HepG2 (cell line): ENCODE measurements at regions not wholly inside any gene's neighbourhood (a gene's known extent, or its start where the extent isn't known, plus 50 kb on each side); places are given as distances from the start of the nearest gene placed in this dataset.

ENCODE experiments used
- ATAC-seq: fragments of 200-7000 bp; cut with Tn5 transposase; 3 replicates; pipeline ENCODE4 v1.9.1; 2020; ENCODE audit warnings: mild to moderate bottlenecking, moderate library complexity
- BruUV-seq: library from RNA; stranded (reverse); fragments of 400-500 nt; replicated peaks from 2 replicates; lab custom pipeline; 2021; lab: Mats Ljungman, UMichigan
- CTCF ChIA-PET: fragments of 300-600 bp; formaldehyde crosslinking; extraction: SDS; loops from one replicate; lab custom pipeline; 2021; ENCODE audit warnings: low total read pairs, inconsistent platforms, low intra/inter-chr PET ratio; lab: Yijun Ruan, JAX
- POLR2A ChIA-PET: fragments of 350-600 bp; sonication (Branson Sonifier 250); formaldehyde crosslinking; loops from one replicate; lab custom pipeline; 2020; ENCODE audit warnings: antibody characterized with exemption, inconsistent platforms; lab: Yijun Ruan, JAX
- DNase-seq: peaks from one replicate; pipeline ENCODE4 v3.0.0-alpha.2; 2015; ENCODE audit warnings: low spot score
- FAIRE-seq: peaks from 3 replicates; lab custom pipeline; 2011; peaks lifted over from hg19 to GRCh38; lab: Jason Lieb, UNC
- H2AFZ ChIP-seq: one replicate; pipeline ENCODE4 v1.6.1; 2011; ENCODE audit warnings: low read length, inconsistent platforms
- H3K27ac ChIP-seq: fragments of 300-600 bp; 3 replicates; pipeline ENCODE4 v1.8.0; 2011; ENCODE audit warnings: mixed run types, mild to moderate bottlenecking, mixed read lengths, low read length, inconsistent platforms; ENCODE audit not compliant: insufficient read depth; ENCODE audit errors: extremely low read length
- H3K27me3 ChIP-seq, 2 experiments: fragments of 200-600 bp in 1 of 2; 2 replicates in 1 of 2; 3 replicates in 1 of 2; pipeline versions ENCODE4 v1.6.0 to v1.8.0; 2011; ENCODE audit warnings: low read length in 2 of 2, mild to moderate bottlenecking in 2 of 2, moderate library complexity in 2 of 2, inconsistent platforms in 1 of 2; ENCODE audit not compliant: insufficient read depth in 2 of 2, control insufficient read depth in 1 of 2
- H3K36me3 ChIP-seq, 2 experiments: fragments of 200-600 bp in 1 of 2; replicated peaks in 1 of 2; 2 replicates in 1 of 2; 3 replicates in 1 of 2; pipeline versions ENCODE4 v1.5.1 to v1.8.0; 2011; ENCODE audit warnings: low read length in 2 of 2, inconsistent platforms in 1 of 2; ENCODE audit not compliant: insufficient read depth in 2 of 2, control insufficient read depth in 1 of 2
- H3K4me1 ChIP-seq: 2 replicates; pipeline ENCODE4 v1.5.1; 2012; ENCODE audit warnings: low read length, inconsistent platforms; ENCODE audit not compliant: insufficient read depth
- H3K4me2 ChIP-seq: 2 replicates; pipeline ENCODE4 v1.6.0; 2011; ENCODE audit warnings: low read depth, low read length, inconsistent platforms
- H3K4me3 ChIP-seq, 3 experiments: fragments of 200-600 bp in 1 of 3; sonication (generic), shearing (Covaris generic) in 1 of 3; replicated peaks in 1 of 3; 2 replicates each; pipeline ENCODE4 v1.5.1; 2011 to 2016; ENCODE audit warnings: low read length in 3 of 3, inconsistent platforms in 2 of 3, low read depth in 2 of 3, mild to moderate bottlenecking in 2 of 3, control low read depth in 1 of 3, mixed read lengths in 1 of 3; ENCODE audit not compliant: insufficient read depth in 1 of 3
- H3K79me2 ChIP-seq: one replicate; pipeline ENCODE4 v1.6.1; 2011; ENCODE audit warnings: low read length, inconsistent platforms; ENCODE audit not compliant: insufficient read depth
- H3K9ac ChIP-seq: 2 replicates; pipeline ENCODE4 v1.6.0; 2011; ENCODE audit warnings: mild to moderate bottlenecking, low read depth, low read length, inconsistent platforms; ENCODE audit not compliant: insufficient read depth
- H3K9me3 ChIP-seq: 2 replicates; pipeline ENCODE4 v1.5.1; 2012; ENCODE audit warnings: mild to moderate bottlenecking, low read length
- H4K20me1 ChIP-seq: 2 replicates; pipeline ENCODE4 v1.6.0; 2011; ENCODE audit warnings: inconsistent platforms, mild to moderate bottlenecking, low read length, moderate library complexity; ENCODE audit not compliant: insufficient read depth
- JARID2 ChIP-seq: sonication (generic); formaldehyde crosslinking; IDR thresholded peaks from 2 replicates; pipeline ENCODE4 v1.8.1; 2023; ENCODE audit warnings: missing genetic modification reagents, inconsistent platforms; ENCODE audit not compliant: insufficient replicate concordance
- MIER3 ChIP-seq: IDR thresholded peaks from 2 replicates; pipeline ENCODE4 v1.6.1; 2016; ENCODE audit warnings: missing compliant biosample characterization, borderline replicate concordance
- NFIC ChIP-seq: IDR thresholded peaks from 2 replicates; pipeline ENCODE4 v1.6.1; 2012; ENCODE audit warnings: mild to moderate bottlenecking, low read length, inconsistent platforms
- PCBP2 ChIP-seq: fragments of 200-400 bp; formaldehyde crosslinking; optimal IDR thresholded peaks from 2 replicates; pipeline ENCODE3; 2018; ENCODE audit warnings: low read length, low read depth; ENCODE audit not compliant: poor library complexity, severe bottlenecking
- PLRG1 ChIP-seq: fragments of 450-650 bp; conservative IDR thresholded peaks from 2 replicates; pipeline ENCODE4 v1.6.1; 2016
- POLR2A ChIP-seq, 2 experiments: IDR thresholded peaks; 2 replicates each; pipeline ENCODE4 v1.6.1; 2011; ENCODE audit warnings: low read depth in 2 of 2, low read length in 2 of 2, mild to moderate bottlenecking in 1 of 2, moderate library complexity in 1 of 2; ENCODE audit not compliant: insufficient read depth in 1 of 2
- SMAD3 ChIP-seq: sonication (generic); formaldehyde crosslinking; IDR thresholded peaks from 2 replicates; pipeline ENCODE4 v1.4.0; 2020; ENCODE audit warnings: missing genetic modification reagents
- ZNF598 ChIP-seq: sonication (generic); formaldehyde crosslinking; IDR thresholded peaks from 2 replicates; pipeline ENCODE4 v1.5.1; 2020; ENCODE audit warnings: mild to moderate bottlenecking, missing genetic modification reagents, borderline replicate concordance
- ZNF749 ChIP-seq: sonication (generic); formaldehyde crosslinking; IDR thresholded peaks from 2 replicates; pipeline ENCODE4 v1.8.0; 2022; ENCODE audit warnings: mild to moderate bottlenecking, missing genetic modification reagents, moderate library complexity, borderline replicate concordance
- in situ Hi-C: cut with HindIII; loops from 2 replicates; pipeline ENCODE4 v1.10.0; 2017; ENCODE audit warnings: low pct_unique_long_range_greater_than_20kb; ENCODE audit not compliant: extremely low pct_ligation_motif_present
- intact Hi-C: fragments of 100-400 bp; cut with micrococcal nuclease; formaldehyde crosslinking; loops from one replicate; pipeline ENCODE4 v1.10.0; 2022; ENCODE audit not compliant: unreplicated experiment
- TF ChIP-seq, protein P1 (sequence below): sonication (generic); formaldehyde crosslinking; IDR thresholded peaks from 2 replicates; pipeline ENCODE4 v1.5.1; 2020; ENCODE audit warnings: missing genetic modification reagents, mild to moderate bottlenecking, borderline replicate concordance

DNA sequence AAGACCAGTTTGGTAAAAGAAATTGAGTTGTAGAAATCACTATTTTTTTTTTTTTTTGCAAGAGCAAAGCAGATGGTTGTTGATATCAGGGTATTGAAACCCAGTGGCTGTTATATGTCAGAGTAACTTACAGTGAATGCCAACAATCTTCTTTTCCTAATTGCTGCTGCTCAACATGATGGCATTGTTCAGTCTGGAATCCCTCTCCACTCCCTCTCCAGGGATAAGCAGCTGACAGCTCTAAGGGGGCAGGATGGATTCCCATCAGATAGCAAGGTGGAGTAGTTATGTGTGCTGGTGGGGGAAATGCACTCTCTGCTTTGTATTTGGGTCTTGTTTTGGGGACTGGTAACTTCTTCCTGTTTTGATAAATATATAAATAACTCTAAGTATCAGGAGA, 200.0 kb downstream of the PIK3C3 start:
- no TSS peak for BruUV-seq
- Histone ChIP-seq H3K27me3 (no peaks in the 10 kb centered on the region), H2AFZ (no peak overlapping the region), H3K4me1 (peaks cover 26% of the 10 kb centered on the region), H3K27ac (no peak overlapping the region), H3K9ac (no peak overlapping the region), H3K79me2 (no peaks in the 10 kb centered on the region), H3K4me3 (no peak overlapping the region), H4K20me1 (no peaks in the 10 kb centered on the region), H3K36me3 (no peaks in the 10 kb centered on the region), H3K4me2 (no peak overlapping the region), H3K9me3 (no peaks in the 10 kb centered on the region)
- DNase-seq (no peak), ATAC-seq (no peak), FAIRE-seq (no peak)
- no peak for TF ChIP-seq NFIC
- POLR2A ChIA-PET = no interaction called here
- in situ Hi-C loops = no loop called here
- CTCF ChIA-PET = no interaction called here
- intact Hi-C loops = no loop called here

DNA sequence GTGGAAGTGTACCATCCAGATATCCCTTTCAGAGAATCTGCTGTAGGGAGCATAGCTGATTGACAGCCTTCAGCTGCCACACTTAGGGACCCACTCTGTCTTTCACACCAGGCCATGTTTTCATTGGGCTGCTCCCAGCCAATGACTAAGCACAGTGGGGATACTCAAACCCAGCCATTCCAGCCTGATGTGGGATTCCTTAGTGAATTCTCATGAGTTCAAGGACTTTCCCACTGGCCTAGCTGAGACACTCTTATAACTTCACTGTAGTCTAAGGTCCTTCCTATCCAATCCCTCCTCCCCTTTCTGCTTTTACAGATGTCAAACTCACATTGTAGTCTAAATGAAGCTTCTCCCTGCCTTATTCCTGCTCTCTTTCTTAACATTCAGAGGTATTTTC, 201.2 kb downstream of the PIK3C3 start:
- H3K9ac ChIP-seq = no peak overlapping the region
- no peaks in the 10 kb centered on the region for H3K9me3 ChIP-seq
- H3K4me3 ChIP-seq = no peak overlapping the region
- no peaks in the 10 kb centered on the region for H3K27me3 ChIP-seq
- no peak overlapping the region for H2AFZ ChIP-seq
- ChIA-PET POLR2A (no interaction called here), CTCF (no interaction called here)
- no peak overlapping the region for H3K27ac ChIP-seq
- no TSS peak for BruUV-seq
- no peak for DNase-seq
- in situ Hi-C loops (no loop called here), intact Hi-C loops (no loop called here)
- no peaks in the 10 kb centered on the region for H4K20me1 ChIP-seq
- no peak for FAIRE-seq
- no peak for ATAC-seq
- H3K79me2 ChIP-seq = no peaks in the 10 kb centered on the region
- peaks cover 37% of the 10 kb centered on the region for H3K4me1 ChIP-seq
- no peaks in the 10 kb centered on the region for H3K36me3 ChIP-seq
- TF ChIP-seq SMAD3 (no peak), ZNF598 (no peak), JARID2 (no peak), POLR2A (IDR thresholded peaks at IDR 0.05; ENCODE audit: insufficient read depth in 1 of 2, low read depth in 2 of 2, low read length in 2 of 2) (no peak), PCBP2 (no peak), MIER3 (CRISPR knock-in tag) (no peak), PLRG1 (no peak), ZNF749 (no peak)
- TF ChIP-seq, protein P1, sequence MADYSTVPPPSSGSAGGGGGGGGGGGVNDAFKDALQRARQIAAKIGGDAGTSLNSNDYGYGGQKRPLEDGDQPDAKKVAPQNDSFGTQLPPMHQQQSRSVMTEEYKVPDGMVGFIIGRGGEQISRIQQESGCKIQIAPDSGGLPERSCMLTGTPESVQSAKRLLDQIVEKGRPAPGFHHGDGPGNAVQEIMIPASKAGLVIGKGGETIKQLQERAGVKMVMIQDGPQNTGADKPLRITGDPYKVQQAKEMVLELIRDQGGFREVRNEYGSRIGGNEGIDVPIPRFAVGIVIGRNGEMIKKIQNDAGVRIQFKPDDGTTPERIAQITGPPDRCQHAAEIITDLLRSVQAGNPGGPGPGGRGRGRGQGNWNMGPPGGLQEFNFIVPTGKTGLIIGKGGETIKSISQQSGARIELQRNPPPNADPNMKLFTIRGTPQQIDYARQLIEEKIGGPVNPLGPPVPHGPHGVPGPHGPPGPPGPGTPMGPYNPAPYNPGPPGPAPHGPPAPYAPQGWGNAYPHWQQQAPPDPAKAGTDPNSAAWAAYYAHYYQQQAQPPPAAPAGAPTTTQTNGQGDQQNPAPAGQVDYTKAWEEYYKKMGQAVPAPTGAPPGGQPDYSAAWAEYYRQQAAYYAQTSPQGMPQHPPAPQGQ (CRISPR knock-in tag) = no peak
- no peak overlapping the region for H3K4me2 ChIP-seq
